DOHH2 (cell line): ENCODE measurements at regions not wholly inside any gene's neighbourhood (a gene's known extent, or its start where the extent isn't known, plus 50 kb on each side); places are given as distances from the start of the nearest gene placed in this dataset.
"Not testable (repeated sequence)": the region's sequence is repeated elsewhere in the genome, so short reads cannot be mapped to it uniquely, and the experiment has no call there.

Source experiments
- CTCF ChIP-seq: fragments of 200-600 bp; sonication (generic); IDR thresholded peaks from one replicate; pipeline ENCODE4 v1.5.1; 2014; ENCODE audit warnings: antibody characterized with exemption, mild to moderate bottlenecking, low read depth, low read length; ENCODE audit not compliant: poor library complexity, severe bottlenecking
- EZH2phosphoT487 ChIP-seq: fragments of 200-600 bp; sonication (generic); IDR thresholded peaks from 2 replicates; pipeline ENCODE4 v1.6.1; 2017; ENCODE audit warnings: borderline replicate concordance, mild to moderate bottlenecking, antibody characterized with exemption, low read length, moderate library complexity, mixed read lengths

- not testable (repeated sequence) for TF ChIP-seq CTCF, EZH2phosphoT487
Observed at GRCh38 chrX:128383846-128384245, 331.6 kb upstream of the ACTRT1 start.
